ENCODE measurements at regions not wholly inside any gene's neighbourhood (a gene's known extent, or its start where the extent isn't known, plus 50 kb on each side); places are given as distances from the start of the nearest gene placed in this dataset.

DNA sequence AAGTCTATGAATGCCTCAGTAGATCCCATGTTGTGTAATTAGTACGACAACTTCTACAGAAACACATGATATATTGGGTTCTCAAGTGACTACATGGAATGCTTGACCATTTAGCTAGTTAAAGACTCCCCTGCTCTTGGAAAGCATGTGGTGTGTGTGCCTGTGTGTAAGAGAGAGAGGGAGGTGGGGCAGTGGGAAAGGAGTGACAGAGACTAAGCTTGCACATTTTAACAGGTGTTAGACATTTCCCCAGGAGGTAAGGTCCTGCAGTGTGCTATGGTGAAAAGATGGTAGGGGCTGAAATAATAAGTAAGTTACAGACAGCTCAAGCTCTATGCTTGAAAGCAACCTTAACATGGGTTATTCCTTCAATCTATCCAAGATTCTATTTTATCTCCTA lies 241.7 kb upstream of the GHITM start:
- H3K4me3 ChIP-seq (ENCODE audit: low read depth, low read length): no peak overlapping the region
- TF ChIP-seq, protein P1, sequence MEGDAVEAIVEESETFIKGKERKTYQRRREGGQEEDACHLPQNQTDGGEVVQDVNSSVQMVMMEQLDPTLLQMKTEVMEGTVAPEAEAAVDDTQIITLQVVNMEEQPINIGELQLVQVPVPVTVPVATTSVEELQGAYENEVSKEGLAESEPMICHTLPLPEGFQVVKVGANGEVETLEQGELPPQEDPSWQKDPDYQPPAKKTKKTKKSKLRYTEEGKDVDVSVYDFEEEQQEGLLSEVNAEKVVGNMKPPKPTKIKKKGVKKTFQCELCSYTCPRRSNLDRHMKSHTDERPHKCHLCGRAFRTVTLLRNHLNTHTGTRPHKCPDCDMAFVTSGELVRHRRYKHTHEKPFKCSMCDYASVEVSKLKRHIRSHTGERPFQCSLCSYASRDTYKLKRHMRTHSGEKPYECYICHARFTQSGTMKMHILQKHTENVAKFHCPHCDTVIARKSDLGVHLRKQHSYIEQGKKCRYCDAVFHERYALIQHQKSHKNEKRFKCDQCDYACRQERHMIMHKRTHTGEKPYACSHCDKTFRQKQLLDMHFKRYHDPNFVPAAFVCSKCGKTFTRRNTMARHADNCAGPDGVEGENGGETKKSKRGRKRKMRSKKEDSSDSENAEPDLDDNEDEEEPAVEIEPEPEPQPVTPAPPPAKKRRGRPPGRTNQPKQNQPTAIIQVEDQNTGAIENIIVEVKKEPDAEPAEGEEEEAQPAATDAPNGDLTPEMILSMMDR (IDR thresholded peaks at IDR 0.05; ENCODE audit: control insufficient read depth, extremely low read depth, insufficient read depth): no peak
- DNase-seq (ENCODE audit: low read depth): no peak

DNA sequence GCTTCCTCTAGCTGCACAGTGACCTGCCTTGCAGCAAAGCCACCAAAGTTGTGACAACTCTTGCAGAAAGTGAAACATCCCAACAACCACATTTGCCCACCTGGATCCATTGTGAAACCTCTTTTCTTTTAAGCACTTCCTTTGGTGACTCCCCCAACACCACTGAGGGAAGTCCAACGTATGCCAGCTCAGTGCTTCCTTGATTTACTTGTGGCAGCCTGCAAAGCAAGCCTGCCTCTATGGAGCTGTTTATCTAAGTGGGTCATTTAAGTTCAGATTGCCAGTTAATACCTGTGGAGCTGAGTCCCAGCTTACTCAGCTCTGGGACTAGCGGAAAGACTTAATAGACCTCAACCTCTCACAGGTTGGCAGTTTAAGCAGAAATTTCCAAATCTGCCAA lies 230.8 kb upstream of the GHITM start:
- peak; percentile 21 for DNase-seq (ENCODE audit: low read depth)
- TF ChIP-seq, protein P1 (IDR thresholded peaks at IDR 0.05; ENCODE audit: control insufficient read depth, extremely low read depth, insufficient read depth): no peak
- no peak overlapping the region for H3K4me3 ChIP-seq (ENCODE audit: low read depth, low read length)

DNA sequence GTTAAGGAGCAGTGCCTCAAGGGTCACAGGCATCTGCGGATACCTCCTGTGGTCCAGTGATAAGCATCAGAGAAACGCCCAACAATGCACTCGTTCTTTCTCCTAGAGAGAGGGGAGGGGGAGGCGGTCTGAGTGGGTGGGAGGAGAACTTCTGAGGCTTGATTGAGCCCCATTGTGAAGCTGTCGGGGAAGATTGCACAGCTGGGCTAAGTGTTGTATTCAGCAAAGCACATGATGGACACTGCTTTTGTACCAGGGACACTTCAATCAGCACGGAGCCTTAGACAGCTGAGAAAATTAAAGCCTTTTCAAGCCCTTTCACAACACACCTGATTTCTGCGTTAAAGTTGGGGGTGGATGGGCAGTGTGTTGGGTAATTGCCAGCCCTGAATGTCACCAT lies 230.3 kb upstream of the GHITM start:
- no peak for DNase-seq (ENCODE audit: low read depth)
- no peak overlapping the region for H3K4me3 ChIP-seq (ENCODE audit: low read depth, low read length)
- TF ChIP-seq, protein P1 (IDR thresholded peaks at IDR 0.05; ENCODE audit: control insufficient read depth, extremely low read depth, insufficient read depth): no peak

GRCh38 chr10:83915801-83916200 lies 223.5 kb upstream of the GHITM start:
- TF ChIP-seq, protein P1 (IDR thresholded peaks at IDR 0.05; ENCODE audit: control insufficient read depth, extremely low read depth, insufficient read depth): no peak
- no peak overlapping the region for H3K4me3 ChIP-seq (ENCODE audit: low read depth, low read length)
- no peak for DNase-seq (ENCODE audit: low read depth)

DNA sequence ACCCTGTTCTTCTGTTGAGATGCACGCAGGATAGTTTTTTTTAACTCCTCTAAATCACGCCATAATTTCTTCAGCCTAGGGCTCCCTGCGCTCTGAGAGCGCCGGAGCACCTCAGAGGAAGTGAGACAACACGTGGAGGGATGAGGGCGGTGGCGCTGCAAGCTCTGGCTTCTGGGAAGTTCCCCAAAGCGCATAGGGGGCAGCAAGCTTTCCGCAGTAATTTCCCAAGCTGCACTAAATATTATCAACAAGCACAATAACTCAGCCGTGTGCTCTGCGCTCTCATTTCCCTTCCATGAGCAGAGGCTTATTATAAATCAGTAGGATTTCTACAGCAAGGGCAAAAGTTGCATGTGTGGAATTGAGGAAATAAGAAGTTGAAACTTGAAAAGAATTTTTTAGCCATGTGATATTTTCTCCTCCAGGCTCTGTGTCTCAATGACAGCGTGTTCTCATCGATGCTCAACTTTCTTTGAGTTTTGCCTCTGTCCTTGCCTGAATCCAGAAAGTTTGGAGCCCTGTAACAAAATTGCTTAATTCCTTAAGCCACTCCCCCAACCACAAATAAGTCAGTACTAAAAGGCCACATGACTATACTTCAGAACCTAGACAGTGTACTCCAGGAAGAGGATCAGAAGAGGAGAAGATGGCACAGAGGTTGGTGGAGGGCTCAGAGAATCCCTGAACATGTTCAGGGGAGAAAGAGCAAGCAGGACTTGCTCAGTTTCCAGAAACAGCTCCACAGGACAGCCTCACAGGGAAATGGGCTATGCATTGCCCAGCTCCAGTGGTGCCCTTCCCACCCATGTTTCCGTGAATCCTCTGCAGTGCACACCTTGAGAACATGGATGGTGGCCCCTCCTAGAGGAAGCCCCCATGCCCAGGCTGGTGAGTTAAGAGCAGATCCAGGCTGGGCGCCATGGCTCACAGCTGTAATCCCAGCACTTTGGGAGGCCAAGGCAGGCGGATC lies 221.5 kb upstream of the GHITM start:
- no peak overlapping the region for H3K4me3 ChIP-seq (ENCODE audit: low read depth, low read length)
- DNase-seq (ENCODE audit: low read depth): no peak
- TF ChIP-seq, protein P1 (IDR thresholded peaks at IDR 0.05; ENCODE audit: control insufficient read depth, extremely low read depth, insufficient read depth): no peak

GRCh38 chr10:83919187-83919586 lies 220.1 kb upstream of the GHITM start:
- no peak for DNase-seq (ENCODE audit: low read depth)
- H3K4me3 ChIP-seq (ENCODE audit: low read depth, low read length): no peak overlapping the region
- TF ChIP-seq, protein P1 (IDR thresholded peaks at IDR 0.05; ENCODE audit: control insufficient read depth, extremely low read depth, insufficient read depth): no peak
